PC-9 (cell line): ENCODE measurements at regions not wholly inside any gene's neighbourhood (a gene's known extent, or its start where the extent isn't known, plus 50 kb on each side); places are given as distances from the start of the nearest gene placed in this dataset.

Source experiments
- BruUV-seq: library from RNA; stranded (reverse); fragments of 400-500 nt; replicated peaks from 2 replicates; lab custom pipeline; 2021; lab: Mats Ljungman, UMichigan
- CTCF ChIA-PET: fragments of 300-600 bp; sonication (Branson Sonifier 250); formaldehyde crosslinking; loops from one replicate; lab custom pipeline; 2022; ENCODE audit warnings: antibody characterized with exemption; lab: Charles Lee
- POLR2A ChIA-PET: fragments of 300-600 bp; sonication (Branson Sonifier 250); formaldehyde crosslinking; loops from one replicate; lab custom pipeline; 2022; ENCODE audit warnings: antibody characterized with exemption; ENCODE audit not compliant: unreplicated experiment; lab: Charles Lee
- DNase-seq, 2 experiments: peaks; one replicate each; pipeline versions ENCODE4 v3.0.0 to v3.0.0-alpha.2; 2015 to 2022; ENCODE audit warnings: mixed read lengths in 1 of 2
- H2AFZ ChIP-seq: fragments of 200-600 bp; sonication (generic); 2 replicates; pipeline ENCODE4 v1.8.1; 2017; ENCODE audit warnings: antibody characterized with exemption
- H3F3A ChIP-seq: fragments of 200-600 bp; sonication (generic); 2 replicates; pipeline ENCODE4 v1.8.1; 2017; ENCODE audit warnings: antibody characterized with exemption, mild to moderate bottlenecking, low read depth; ENCODE audit not compliant: insufficient read depth
- H3K27ac ChIP-seq: fragments of 200-600 bp; sonication (generic); 2 replicates; pipeline ENCODE4 v1.6.1; 2016; ENCODE audit warnings: mixed run types
- H3K27me3 ChIP-seq: fragments of 200-600 bp; sonication (generic); 2 replicates; pipeline ENCODE4 v1.6.1; 2016; ENCODE audit warnings: low read depth, mixed run types; ENCODE audit not compliant: insufficient read depth
- H3K36me3 ChIP-seq: fragments of 200-600 bp; sonication (generic); 2 replicates; pipeline ENCODE4 v1.6.1; 2016; ENCODE audit warnings: low read depth, mixed run types
- H3K4me1 ChIP-seq: fragments of 200-600 bp; sonication (generic); replicated peaks from 2 replicates; pipeline ENCODE4 v1.6.1; 2016; ENCODE audit warnings: mixed run types; ENCODE audit not compliant: insufficient read depth
- H3K4me2 ChIP-seq: fragments of 200-600 bp; sonication (generic); 2 replicates; pipeline ENCODE4 v1.6.1; 2017; ENCODE audit warnings: mixed run types
- H3K4me3 ChIP-seq: fragments of 200-600 bp; sonication (generic); 2 replicates; pipeline ENCODE4 v1.6.1; 2016; ENCODE audit warnings: mixed run types
- H3K79me2 ChIP-seq: fragments of 200-600 bp; sonication (generic); 2 replicates; pipeline ENCODE4 v1.6.1; 2017; ENCODE audit warnings: low read depth, mixed run types
- H3K9me2 ChIP-seq: fragments of 200-600 bp; sonication (generic); 2 replicates; pipeline ENCODE4 v1.8.1; 2017; ENCODE audit warnings: mild to moderate bottlenecking; ENCODE audit not compliant: insufficient read depth
- H3K9me3 ChIP-seq: fragments of 200-600 bp; sonication (generic); 2 replicates; pipeline ENCODE4 v1.8.1; 2016; ENCODE audit warnings: low read depth; ENCODE audit not compliant: insufficient read depth
- H4K20me1 ChIP-seq: fragments of 200-600 bp; sonication (generic); 2 replicates; pipeline ENCODE4 v1.8.1; 2017; ENCODE audit not compliant: insufficient read depth
- CTCF ChIP-seq: fragments of 200-600 bp; sonication (generic); conservative IDR thresholded peaks from 2 replicates; pipeline ENCODE4 v1.6.1; 2017; ENCODE audit warnings: mixed run types, antibody characterized with exemption, mild to moderate bottlenecking, moderate library complexity
- EZH2 ChIP-seq: fragments of 200-600 bp; sonication (generic); IDR thresholded peaks from 2 replicates; pipeline ENCODE4 v1.8.0; 2017; ENCODE audit warnings: antibody characterized with exemption, low read depth
- intact Hi-C: fragments of 100-400 bp; cut with micrococcal nuclease; formaldehyde crosslinking; loops from one replicate; pipeline ENCODE4 v1.10.0; 2022; ENCODE audit not compliant: unreplicated experiment

- no peak for TF ChIP-seq CTCF
- TF ChIP-seq EZH2 = no peak
- intact Hi-C loops = no loop called here
Measured at GRCh38 chr15:81612631-81613030, 238.6 kb upstream of the TMC3 start.

GRCh38 chr15:81611679-81612078 is 237.7 kb upstream of the TMC3 start:
- H3F3A ChIP-seq = no peaks in the 10 kb centered on the region
- DNase-seq = no peak
- BruUV-seq = no TSS peak
- no peak overlapping the region for H3K27ac ChIP-seq
- no peaks in the 10 kb centered on the region for H4K20me1 ChIP-seq
- no peaks in the 10 kb centered on the region for H3K36me3 ChIP-seq
- CTCF ChIA-PET = no interaction called here
- intact Hi-C loops = no loop called here
- TF ChIP-seq CTCF (no peak), EZH2 (no peak)
- H3K4me1 ChIP-seq = no peaks in the 10 kb centered on the region
- no peaks in the 10 kb centered on the region for H3K79me2 ChIP-seq
- peaks cover 18% of the 10 kb centered on the region for H3K27me3 ChIP-seq
- no peak overlapping the region for H3K4me2 ChIP-seq
- no peak overlapping the region for H2AFZ ChIP-seq
- POLR2A ChIA-PET = no interaction called here
- H3K4me3 ChIP-seq = no peak overlapping the region
- H3K9me2 ChIP-seq = no peaks in the 10 kb centered on the region
- H3K9me3 ChIP-seq = no peaks in the 10 kb centered on the region

More at GRCh38 chr15:81612631-81613030, 238.6 kb upstream of the TMC3 start:
- ChIA-PET POLR2A (no interaction called here), CTCF (no interaction called here)
- DNase-seq = no peak
- Histone ChIP-seq H3K27me3 (peaks cover 18% of the 10 kb centered on the region), H3K9me3 (no peaks in the 10 kb centered on the region), H3K4me3 (no peak overlapping the region), H4K20me1 (no peaks in the 10 kb centered on the region), H3K36me3 (no peaks in the 10 kb centered on the region), H3F3A (no peaks in the 10 kb centered on the region), H3K9me2 (no peaks in the 10 kb centered on the region), H2AFZ (no peak overlapping the region), H3K4me1 (no peaks in the 10 kb centered on the region), H3K4me2 (no peak overlapping the region), H3K79me2 (no peaks in the 10 kb centered on the region), H3K27ac (no peak overlapping the region)
- BruUV-seq = no TSS peak

- no peaks in the 10 kb centered on the region for H3K36me3 ChIP-seq
- POLR2A ChIA-PET = no interaction called here
- BruUV-seq = no TSS peak
- no peak overlapping the region for H2AFZ ChIP-seq
- H3K9me3 ChIP-seq = no peaks in the 10 kb centered on the region
- H4K20me1 ChIP-seq = no peaks in the 10 kb centered on the region
- no peaks in the 10 kb centered on the region for H3K4me1 ChIP-seq
- peaks cover 18% of the 10 kb centered on the region for H3K27me3 ChIP-seq
- H3K79me2 ChIP-seq = no peaks in the 10 kb centered on the region
- H3K27ac ChIP-seq = no peak overlapping the region
- no peaks in the 10 kb centered on the region for H3K9me2 ChIP-seq
- H3K4me3 ChIP-seq = no peak overlapping the region
- H3F3A ChIP-seq = no peaks in the 10 kb centered on the region
- intact Hi-C loops = no loop called here
- TF ChIP-seq CTCF (no peak), EZH2 (no peak)
- no peak overlapping the region for H3K4me2 ChIP-seq
- no peak for DNase-seq
- CTCF ChIA-PET = no interaction called here
Measured at GRCh38 chr15:81608309-81608829, 234.4 kb upstream of the TMC3 start.
